Natural killer cell (primary cell): ENCODE measurements at regions not wholly inside any gene's neighbourhood (a gene's known extent, or its start where the extent isn't known, plus 50 kb on each side); places are given as distances from the start of the nearest gene placed in this dataset.
"Not testable (repeated sequence)": the region's sequence is repeated elsewhere in the genome, so short reads cannot be mapped to it uniquely, and the experiment has no call there.

Experiments
- ATAC-seq, 3 donors: fragments of 150-1000 bp in 2 of 3; fragments of 200-7000 bp in 1 of 3; cut with Tn5 transposase; 1 replicate in 1 of 3; 2 replicates in 2 of 3; pipeline ENCODE4 v1.10.0; 2021; ENCODE audit warnings: mild to moderate bottlenecking in 2 of 3, moderate library complexity in 2 of 3
- DNase-seq, 2 donors: peaks; one replicate each; pipeline versions ENCODE4 v3.0.0 to v3.0.0-alpha.2; 2013 to 2021; ENCODE audit warnings: mixed read lengths in 1 of 2
- H3K27ac ChIP-seq: one replicate; pipeline ENCODE4 v1.5.1; 2013; ENCODE audit warnings: mild to moderate bottlenecking, low read length
- H3K27me3 ChIP-seq: one replicate; pipeline ENCODE4 v1.6.1; 2013; ENCODE audit warnings: low read length; ENCODE audit not compliant: control insufficient read depth, insufficient read depth
- H3K36me3 ChIP-seq: one replicate; pipeline ENCODE4 v1.6.1; 2013; ENCODE audit warnings: low read length; ENCODE audit not compliant: control insufficient read depth, insufficient read depth
- H3K4me1 ChIP-seq: one replicate; pipeline ENCODE4 v1.6.1; 2013; ENCODE audit warnings: low read length; ENCODE audit not compliant: control insufficient read depth, insufficient read depth
- H3K4me3 ChIP-seq: one replicate; pipeline ENCODE4 v1.5.1; 2013; ENCODE audit warnings: low read length
- H3K9me3 ChIP-seq: one replicate; pipeline ENCODE4 v1.6.1; 2013; ENCODE audit warnings: low read length; ENCODE audit not compliant: control insufficient read depth, insufficient read depth
- H3K27ac Mint-ChIP-seq, 2 donors: one replicate each; pipeline ENCODE4 v1.8.0; 2022; ENCODE audit warnings: mild to moderate bottlenecking in 2 of 2, mixed read lengths in 2 of 2, moderate library complexity in 1 of 2
- H3K27me3 Mint-ChIP-seq, 2 donors: one replicate each; pipeline ENCODE4 v1.8.0; 2022; ENCODE audit warnings: low read depth in 2 of 2, mixed read lengths in 2 of 2
- H3K36me3 Mint-ChIP-seq: one replicate; pipeline ENCODE4 v1.8.0; 2022; ENCODE audit warnings: mixed read lengths
- H3K4me1 Mint-ChIP-seq, 2 donors: one replicate each; pipeline ENCODE4 v1.8.0; 2022; ENCODE audit warnings: mixed read lengths in 2 of 2
- H3K4me3 Mint-ChIP-seq: one replicate; pipeline ENCODE4 v1.8.0; 2022; ENCODE audit warnings: mild to moderate bottlenecking, moderate library complexity, mixed read lengths
- H3K9me3 Mint-ChIP-seq, 2 donors: one replicate each; pipeline ENCODE4 v1.8.0; 2022; ENCODE audit warnings: mixed read lengths in 2 of 2
- CTCF ChIP-seq: fragments of 200-600 bp; IDR thresholded peaks from one replicate; pipeline ENCODE4 v1.8.0; 2022; ENCODE audit warnings: antibody characterized with exemption
- WGBS: methylation state at CpG from one replicate; pipeline ENCODE4 v1.1.7; 2013; ENCODE audit warnings: missing lambda C conversion rate; ENCODE audit not compliant: insufficient coverage; 5-methylcytosine and 5-hydroxymethylcytosine counted together
- intact Hi-C: fragments of 100-400 bp; cut with micrococcal nuclease; formaldehyde crosslinking; loops from one replicate; pipeline ENCODE4 v1.14.2; 2022

GRCh38 chr7:35865287-35865686 is 64.4 kb downstream of the SEPTIN7 start:
- H3K36me3 ChIP-seq: peaks cover 25% of the 10 kb centered on the region

GRCh38 chr7:35866186-35866585 is 65.3 kb downstream of the SEPTIN7 start:
- no peak overlapping the region for H3K4me3 ChIP-seq
- no peaks in the 10 kb centered on the region for H3K27me3 ChIP-seq
- H3K4me1 Mint-ChIP-seq: peaks cover 36 to 64% of the 10 kb centered on the region in 2 donors
- intact Hi-C loops: loop anchor here (5.0 kb wide), 1 partner anchor 34 kb away; no protein-coding TSS in a partner anchor
- DNase-seq: no peak
- no peaks in the 10 kb centered on the region for H3K4me1 ChIP-seq
- TF ChIP-seq CTCF: no peak
- no peak overlapping the region for H3K27ac ChIP-seq
- WGBS: no CpG with 5 or more reads among the region's 1 CpG
- no peaks in the 10 kb centered on the region for H3K9me3 Mint-ChIP-seq
- no peaks in the 10 kb centered on the region for H3K27me3 Mint-ChIP-seq
- peaks cover 25% of the 10 kb centered on the region for H3K36me3 ChIP-seq
- ATAC-seq: no peak
- no peaks in the 10 kb centered on the region for H3K36me3 Mint-ChIP-seq
- H3K9me3 ChIP-seq: no peaks in the 10 kb centered on the region
- H3K27ac Mint-ChIP-seq: peak overlapping the region; percentile 31 to 50
- H3K4me3 Mint-ChIP-seq: no peak overlapping the region

More at GRCh38 chr7:35865287-35865686, 64.4 kb downstream of the SEPTIN7 start:
- Mint-ChIP-seq H3K4me1 (peaks cover 40 to 66% of the 10 kb centered on the region in 2 donors), H3K27ac (peak overlapping the region; percentile 31 to 50), H3K9me3 (no peaks in the 10 kb centered on the region), H3K27me3 (no peaks in the 10 kb centered on the region), H3K36me3 (no peaks in the 10 kb centered on the region), H3K4me3 (no peak overlapping the region)
- H3K27me3 ChIP-seq: no peaks in the 10 kb centered on the region
- intact Hi-C loops: loop anchor here (5.0 kb wide), 1 partner anchor 33 kb away; no protein-coding TSS in a partner anchor
- H3K4me3 ChIP-seq: no peak overlapping the region
- no peaks in the 10 kb centered on the region for H3K9me3 ChIP-seq
- TF ChIP-seq CTCF: no peak
- DNase-seq (no peak), ATAC-seq (no peak)
- 100% methylated on average over 3 of the region's 3 CpGs for WGBS
- H3K27ac ChIP-seq: no peak overlapping the region
- no peaks in the 10 kb centered on the region for H3K4me1 ChIP-seq

- Mint-ChIP-seq H3K4me1 (peaks cover 35 to 64% of the 10 kb centered on the region in 2 donors), H3K27ac (peak overlapping the region; percentile 5 to 50)
- H3K36me3 ChIP-seq: peaks cover 33% of the 10 kb centered on the region
- H3K27ac ChIP-seq, H3K4me3 ChIP-seq, H3K36me3 Mint-ChIP-seq, H3K9me3 ChIP-seq, H3K27me3 Mint-ChIP-seq, DNase-seq, H3K4me3 Mint-ChIP-seq, H3K9me3 Mint-ChIP-seq, H3K4me1 ChIP-seq, H3K27me3 ChIP-seq, ATAC-seq: not testable (repeated sequence)
- 10% methylated on average over 1 of the region's 1 CpG for WGBS
- intact Hi-C loops: loop anchor here (5.0 kb wide), 1 partner anchor 37 kb away; no protein-coding TSS in a partner anchor
Measured at GRCh38 chr7:35869117-35869516, 68.3 kb downstream of the SEPTIN7 start.

GRCh38 chr7:35869810-35870209 is 69.0 kb downstream of the SEPTIN7 start:
- no peak for TF ChIP-seq CTCF
- Mint-ChIP-seq H3K4me1 (peaks cover 40 to 66% of the 10 kb centered on the region in 2 donors), H3K27me3 (no peaks in the 10 kb centered on the region), H3K36me3 (peaks cover 7% of the 10 kb centered on the region), H3K9me3 (no peaks in the 10 kb centered on the region), H3K4me3 (no peak overlapping the region), H3K27ac (peak overlapping the region; percentile 5 to 50)
- Histone ChIP-seq H3K27ac (no peak overlapping the region), H3K4me1 (no peaks in the 10 kb centered on the region), H3K9me3 (no peaks in the 10 kb centered on the region), H3K36me3 (peaks cover 35% of the 10 kb centered on the region), H3K27me3 (no peaks in the 10 kb centered on the region), H3K4me3 (no peak overlapping the region)
- ATAC-seq: no peak
- intact Hi-C loops: loop anchor here (5.0 kb wide), 1 partner anchor 38 kb away; no protein-coding TSS in a partner anchor
- WGBS: 100% methylated on average over 4 of the region's 5 CpGs
- no peak for DNase-seq
